ENCODE measurements at regions not wholly inside any gene's neighbourhood (a gene's known extent, or its start where the extent isn't known, plus 50 kb on each side); places are given as distances from the start of the nearest gene placed in this dataset.

- no peak overlapping the region for H3K27ac ChIP-seq
- no peaks in the 10 kb centered on the region for H3K79me2 ChIP-seq (ENCODE audit: insufficient read depth, low read depth)
- H3K4me3 ChIP-seq (IDR thresholded peaks at IDR 0.05; ENCODE audit: insufficient read depth, low read depth, low read length): no peak overlapping the region
- H4K20me1 ChIP-seq (ENCODE audit: insufficient read depth): no peaks in the 10 kb centered on the region
- no peaks in the 10 kb centered on the region for H3K4me1 ChIP-seq (ENCODE audit: low read depth, poor library complexity, severe bottlenecking)
- no peak overlapping the region for H3K9ac ChIP-seq
- H3K36me3 ChIP-seq (ENCODE audit: insufficient read depth): no peaks in the 10 kb centered on the region
- no peak overlapping the region for H3K4me2 ChIP-seq
- no peaks in the 10 kb centered on the region for H3K27me3 ChIP-seq (ENCODE audit: insufficient read depth, low read depth)
- no peak for TF ChIP-seq CTCF (conservative IDR thresholded peaks at IDR 0.05; ENCODE audit: low read depth, low read length)
- no peak overlapping the region for H2AFZ ChIP-seq (ENCODE audit: low read depth)
Observed at GRCh38 chr14:89486505-89486904, 69.5 kb upstream of the FOXN3 start.

DNA sequence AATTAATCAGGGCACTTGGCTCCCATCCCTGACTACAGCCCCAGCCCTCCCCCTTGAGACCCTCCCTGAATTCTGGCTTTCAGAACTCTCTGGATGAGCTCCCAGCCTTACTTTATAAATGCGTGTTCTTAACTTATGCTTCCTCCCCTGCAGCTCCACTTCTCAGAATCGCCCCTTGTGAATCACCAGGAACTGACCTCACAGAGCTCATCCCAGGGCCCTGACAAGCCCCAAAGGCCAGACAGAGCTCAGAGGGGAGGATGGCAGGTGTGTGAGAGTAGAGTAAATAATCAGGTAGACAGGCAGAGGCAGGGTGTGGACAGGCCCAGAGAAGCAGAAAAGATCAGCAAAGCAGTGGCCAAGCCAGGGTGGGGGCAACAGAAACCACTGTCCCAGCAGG, 68.2 kb upstream of the FOXN3 start:
- Histone ChIP-seq H3K27ac (no peak overlapping the region), H3K4me2 (no peak overlapping the region), H3K36me3 (ENCODE audit: insufficient read depth) (no peaks in the 10 kb centered on the region), H4K20me1 (ENCODE audit: insufficient read depth) (no peaks in the 10 kb centered on the region), H3K4me1 (ENCODE audit: low read depth, poor library complexity, severe bottlenecking) (no peaks in the 10 kb centered on the region), H3K9ac (no peak overlapping the region), H3K27me3 (ENCODE audit: insufficient read depth, low read depth) (no peaks in the 10 kb centered on the region), H2AFZ (ENCODE audit: low read depth) (no peak overlapping the region), H3K79me2 (ENCODE audit: insufficient read depth, low read depth) (no peaks in the 10 kb centered on the region), H3K4me3 (IDR thresholded peaks at IDR 0.05; ENCODE audit: insufficient read depth, low read depth, low read length) (no peak overlapping the region)
- no peak for TF ChIP-seq CTCF (conservative IDR thresholded peaks at IDR 0.05; ENCODE audit: low read depth, low read length)

GRCh38 chr14:89484051-89484844, 67.2 kb upstream of the FOXN3 start:
- H3K27me3 ChIP-seq (ENCODE audit: insufficient read depth, low read depth): no peaks in the 10 kb centered on the region
- no peak overlapping the region for H3K9ac ChIP-seq
- TF ChIP-seq CTCF (conservative IDR thresholded peaks at IDR 0.05; ENCODE audit: low read depth, low read length): no peak
- no peaks in the 10 kb centered on the region for H3K79me2 ChIP-seq (ENCODE audit: insufficient read depth, low read depth)
- H3K27ac ChIP-seq: no peak overlapping the region
- no peak overlapping the region for H2AFZ ChIP-seq (ENCODE audit: low read depth)
- no peaks in the 10 kb centered on the region for H3K4me1 ChIP-seq (ENCODE audit: low read depth, poor library complexity, severe bottlenecking)
- no peaks in the 10 kb centered on the region for H3K36me3 ChIP-seq (ENCODE audit: insufficient read depth)
- no peak overlapping the region for H3K4me3 ChIP-seq (IDR thresholded peaks at IDR 0.05; ENCODE audit: insufficient read depth, low read depth, low read length)
- H3K4me2 ChIP-seq: no peak overlapping the region
- no peaks in the 10 kb centered on the region for H4K20me1 ChIP-seq (ENCODE audit: insufficient read depth)

- no peak overlapping the region for H3K9ac ChIP-seq
- no peak for TF ChIP-seq CTCF (conservative IDR thresholded peaks at IDR 0.05; ENCODE audit: low read depth, low read length)
- no peak overlapping the region for H3K27ac ChIP-seq
- no peaks in the 10 kb centered on the region for H3K79me2 ChIP-seq (ENCODE audit: insufficient read depth, low read depth)
- no peaks in the 10 kb centered on the region for H4K20me1 ChIP-seq (ENCODE audit: insufficient read depth)
- no peak overlapping the region for H2AFZ ChIP-seq (ENCODE audit: low read depth)
- H3K27me3 ChIP-seq (ENCODE audit: insufficient read depth, low read depth): no peaks in the 10 kb centered on the region
- H3K4me2 ChIP-seq: no peak overlapping the region
- H3K4me1 ChIP-seq (ENCODE audit: low read depth, poor library complexity, severe bottlenecking): no peaks in the 10 kb centered on the region
- no peak overlapping the region for H3K4me3 ChIP-seq (IDR thresholded peaks at IDR 0.05; ENCODE audit: insufficient read depth, low read depth, low read length)
- H3K36me3 ChIP-seq (ENCODE audit: insufficient read depth): no peaks in the 10 kb centered on the region
Observed at GRCh38 chr14:89481196-89481595, 64.2 kb upstream of the FOXN3 start.
